GM23248 (cell line): ENCODE measurements at regions not wholly inside any gene's neighbourhood (a gene's known extent, or its start where the extent isn't known, plus 50 kb on each side); places are given as distances from the start of the nearest gene placed in this dataset.

Source experiments
- EZH2 ChIP-seq: fragments of 200-600 bp; sonication (generic); IDR thresholded peaks from 2 replicates; pipeline ENCODE4 v1.6.1; 2018; ENCODE audit warnings: antibody characterized with exemption, mild to moderate bottlenecking; ENCODE audit not compliant: insufficient read depth, poor library complexity, severe bottlenecking
- EZH2phosphoT487 ChIP-seq: fragments of 200-600 bp; sonication (generic); IDR thresholded peaks from 2 replicates; pipeline ENCODE4 v1.6.1; 2018; ENCODE audit warnings: antibody characterized with exemption, moderate library complexity, mild to moderate bottlenecking, low read depth; ENCODE audit not compliant: insufficient read depth

DNA sequence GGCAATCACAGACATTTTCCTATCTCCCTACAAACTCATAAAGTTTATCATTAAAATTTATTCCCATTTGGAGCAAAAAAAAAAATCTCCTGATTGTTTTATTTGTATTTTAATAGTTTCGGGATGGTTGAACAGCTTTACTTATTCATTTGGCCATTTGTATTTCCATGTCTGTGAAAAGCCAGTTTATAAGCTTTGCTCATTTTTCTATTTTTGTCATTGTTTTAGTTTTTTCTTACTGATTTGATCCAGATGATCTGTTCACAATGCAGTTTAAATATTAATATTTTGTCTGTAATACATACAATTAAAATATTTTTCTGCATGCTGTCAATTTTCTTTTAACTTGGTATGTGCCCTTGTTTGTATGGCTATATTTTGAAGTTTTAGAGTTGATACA, 65.2 kb upstream of the CCN2 start:
- TF ChIP-seq EZH2phosphoT487 = no peak
- TF ChIP-seq EZH2 = no peak
